ENCODE measurements at regions not wholly inside any gene's neighbourhood (a gene's known extent, or its start where the extent isn't known, plus 50 kb on each side); places are given as distances from the start of the nearest gene placed in this dataset.
"Not testable (repeated sequence)": the region's sequence is repeated elsewhere in the genome, so short reads cannot be mapped to it uniquely, and the experiment has no call there.

DNA sequence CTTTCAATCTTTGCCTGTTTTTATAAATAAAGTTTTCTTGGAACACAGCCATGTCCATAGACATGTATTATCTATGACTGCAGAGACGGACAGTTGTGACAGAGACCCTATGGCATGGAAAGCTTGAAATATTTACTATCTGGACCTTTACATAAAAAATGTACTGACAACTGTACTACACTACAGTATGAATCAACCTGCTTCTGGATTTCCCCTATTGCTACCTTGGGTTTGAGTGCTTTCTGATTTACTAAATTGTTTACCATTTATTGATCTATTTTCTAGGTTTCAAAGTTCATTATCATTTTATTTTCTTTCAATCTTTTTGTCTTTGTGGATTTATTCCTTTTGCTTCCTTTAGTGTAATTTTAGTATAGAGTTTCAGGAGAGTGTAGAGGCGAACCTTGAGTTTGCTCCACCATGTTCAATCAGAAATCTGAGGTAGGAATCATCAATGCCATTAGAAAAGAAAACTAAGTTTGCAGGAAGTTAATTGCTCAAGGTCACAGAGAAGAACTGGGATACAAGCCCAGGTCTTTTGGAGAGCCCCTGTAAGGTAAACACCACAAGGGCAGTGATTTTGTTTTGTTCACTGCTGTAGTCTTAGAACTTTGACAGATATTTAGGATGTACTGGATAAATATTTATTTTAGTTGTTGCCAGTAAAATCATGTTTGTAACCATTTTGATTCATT is 352.8 kb upstream of the SYNCRIP start:
- DNase-seq (ENCODE audit: extremely low read depth in 1 of 2, low read depth in 1 of 2) = no peak

DNA sequence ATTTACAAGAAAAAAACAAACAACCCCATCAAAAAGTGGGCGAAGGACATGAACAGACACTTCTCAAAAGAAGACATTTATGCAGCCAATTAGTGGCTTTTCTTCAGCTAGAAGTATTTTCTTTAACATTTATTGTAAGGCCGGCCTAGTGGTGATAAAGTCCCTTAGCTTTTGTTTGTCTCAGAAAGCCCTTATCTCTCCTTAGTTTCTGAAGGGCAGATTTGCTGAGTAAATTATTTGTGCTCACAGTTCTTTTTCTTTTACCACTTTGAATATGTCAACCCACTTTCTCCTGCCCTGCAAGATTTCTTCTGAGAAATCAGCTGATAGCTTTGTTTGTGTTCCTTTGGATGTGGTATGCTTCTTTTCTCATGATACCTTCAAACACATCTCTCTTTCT is 344.0 kb upstream of the SYNCRIP start:
- no peak for DNase-seq (ENCODE audit: extremely low read depth in 1 of 2, low read depth in 1 of 2)

DNA sequence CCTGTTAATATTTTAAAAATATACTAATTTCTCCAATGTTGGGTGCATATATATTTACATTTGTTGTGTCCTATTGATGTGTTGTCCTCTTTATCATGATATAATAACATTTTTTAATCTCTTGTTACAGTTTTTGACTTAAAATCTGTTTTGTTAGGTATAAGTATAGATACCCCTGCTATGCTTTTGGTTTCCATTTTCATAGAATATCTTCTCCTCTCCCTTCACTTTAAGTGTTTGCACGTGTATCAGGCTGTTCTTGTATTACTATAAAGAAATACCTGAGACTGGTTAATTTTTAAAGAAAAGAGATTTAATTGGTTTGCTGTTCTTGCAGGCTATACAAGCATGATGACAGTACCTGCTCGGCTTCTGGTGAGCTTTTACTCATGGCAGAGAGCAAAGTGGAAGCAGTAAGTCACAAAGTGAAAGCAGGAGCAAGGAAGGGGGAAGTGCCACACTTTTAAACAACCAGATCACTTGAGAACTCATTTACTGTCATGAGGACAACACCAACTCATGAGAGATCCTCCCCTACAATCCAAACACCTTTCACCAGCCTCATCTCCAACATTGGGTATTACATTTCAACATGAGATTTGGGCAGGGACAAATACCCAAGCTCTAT is 340.5 kb upstream of the SYNCRIP start:
- no peak for DNase-seq (ENCODE audit: extremely low read depth in 1 of 2, low read depth in 1 of 2)

- no peak for DNase-seq (ENCODE audit: extremely low read depth in 1 of 2, low read depth in 1 of 2)
These were observed 335.0 kb upstream of the SYNCRIP start for GRCh38 chr6:85977661-85978060.

- no peak for DNase-seq (ENCODE audit: extremely low read depth in 1 of 2, low read depth in 1 of 2)
These were observed 333.3 kb upstream of the SYNCRIP start for GRCh38 chr6:85975957-85976356.

DNA sequence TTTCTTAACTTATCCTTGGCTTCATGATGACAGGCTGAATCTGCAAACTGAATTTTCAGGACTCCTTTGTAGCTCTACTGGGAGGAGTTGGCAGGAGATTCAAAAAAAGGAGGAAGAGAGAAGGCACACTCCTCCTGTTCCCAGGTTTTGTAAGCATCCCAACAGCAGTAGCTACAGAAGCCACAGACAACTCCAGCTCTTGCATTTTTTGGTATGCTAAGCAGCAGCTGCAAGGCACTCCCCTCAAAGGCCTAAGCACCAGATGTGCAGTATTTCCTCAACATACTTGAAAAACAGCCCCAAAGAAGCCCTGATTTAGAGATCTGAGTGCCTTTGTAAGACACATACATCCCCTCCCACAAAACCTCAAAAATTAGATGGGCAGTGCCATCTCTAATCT is 328.6 kb upstream of the SYNCRIP start:
- no peak for DNase-seq (ENCODE audit: extremely low read depth in 1 of 2, low read depth in 1 of 2)

GRCh38 chr6:85966828-85967227 is 324.1 kb upstream of the SYNCRIP start:
- DNase-seq (ENCODE audit: extremely low read depth in 1 of 2, low read depth in 1 of 2) = no peak

- no peak for DNase-seq (ENCODE audit: extremely low read depth in 1 of 2, low read depth in 1 of 2)
These were observed 319.1 kb upstream of the SYNCRIP start for GRCh38 chr6:85961746-85962145.

GRCh38 chr6:85961125-85961524 is 318.4 kb upstream of the SYNCRIP start:
- no peak for DNase-seq (ENCODE audit: extremely low read depth in 1 of 2, low read depth in 1 of 2)

GRCh38 chr6:85948481-85948880 is 305.8 kb upstream of the SYNCRIP start:
- no peak for DNase-seq (ENCODE audit: extremely low read depth in 1 of 2, low read depth in 1 of 2)

DNA sequence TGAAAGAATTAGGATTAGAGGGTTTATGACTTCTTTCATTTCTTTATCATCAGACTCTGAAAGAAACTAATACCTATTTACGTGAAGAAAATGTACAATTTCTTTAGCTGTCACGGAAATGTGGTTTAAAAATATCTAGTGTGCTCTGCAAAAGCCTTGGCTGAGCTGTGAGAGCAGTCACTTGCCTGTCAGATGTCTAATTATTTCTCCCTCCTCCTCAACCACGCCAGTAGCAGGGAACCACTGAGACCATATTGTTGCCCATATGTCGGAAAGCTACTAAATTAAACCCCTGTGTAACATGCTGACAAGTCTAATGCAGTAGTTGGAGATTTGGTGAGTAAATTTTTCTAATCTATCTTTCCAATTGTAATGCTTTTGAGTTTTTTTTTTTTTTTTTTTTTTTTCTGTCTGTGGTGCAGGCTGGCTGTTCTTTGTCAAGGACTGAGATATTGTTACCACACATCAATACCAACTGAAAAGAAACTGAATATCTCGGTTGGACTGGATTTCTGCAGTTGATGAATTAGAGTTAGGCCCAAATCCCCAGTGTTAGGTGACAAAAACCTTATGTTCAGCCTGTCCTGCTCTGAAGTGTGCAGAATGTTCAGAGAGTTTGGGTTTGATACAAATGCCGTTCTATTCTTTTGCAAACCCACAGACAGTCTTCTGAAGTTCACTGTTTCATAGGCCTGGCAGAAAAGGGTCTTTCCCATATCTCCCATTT is 302.9 kb upstream of the SYNCRIP start:
- DNase-seq (ENCODE audit: extremely low read depth in 1 of 2, low read depth in 1 of 2) = no peak

DNA sequence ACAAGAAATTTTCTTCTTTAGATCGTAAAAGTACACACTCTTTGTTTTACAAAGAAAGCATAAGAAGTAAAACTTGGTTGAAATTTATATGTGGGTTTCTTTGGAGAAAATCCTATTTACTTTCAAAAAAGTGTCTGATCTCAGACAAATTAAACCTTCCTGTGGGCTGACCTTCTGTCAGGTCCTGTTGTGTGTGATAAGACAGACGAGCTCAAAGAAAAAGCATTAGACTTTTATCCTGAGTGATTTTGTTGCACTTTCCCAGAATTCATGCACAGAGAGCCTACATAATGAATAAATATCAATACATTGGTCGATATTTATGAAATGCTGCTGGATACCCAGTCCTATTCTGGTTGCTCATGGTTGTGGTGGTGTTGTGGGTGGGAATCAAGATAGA is 302.1 kb upstream of the SYNCRIP start:
- DNase-seq (ENCODE audit: extremely low read depth in 1 of 2, low read depth in 1 of 2) = no peak

GRCh38 chr6:85942844-85943243 is 300.2 kb upstream of the SYNCRIP start:
- DNase-seq (ENCODE audit: extremely low read depth in 1 of 2, low read depth in 1 of 2) = no peak

- DNase-seq (ENCODE audit: extremely low read depth in 1 of 2, low read depth in 1 of 2) = no peak
These were observed 294.2 kb upstream of the SYNCRIP start for GRCh38 chr6:85936916-85937315.

- DNase-seq (ENCODE audit: extremely low read depth in 1 of 2, low read depth in 1 of 2) = no peak
These were observed 280.3 kb upstream of the SYNCRIP start for GRCh38 chr6:85923013-85923430.

DNA sequence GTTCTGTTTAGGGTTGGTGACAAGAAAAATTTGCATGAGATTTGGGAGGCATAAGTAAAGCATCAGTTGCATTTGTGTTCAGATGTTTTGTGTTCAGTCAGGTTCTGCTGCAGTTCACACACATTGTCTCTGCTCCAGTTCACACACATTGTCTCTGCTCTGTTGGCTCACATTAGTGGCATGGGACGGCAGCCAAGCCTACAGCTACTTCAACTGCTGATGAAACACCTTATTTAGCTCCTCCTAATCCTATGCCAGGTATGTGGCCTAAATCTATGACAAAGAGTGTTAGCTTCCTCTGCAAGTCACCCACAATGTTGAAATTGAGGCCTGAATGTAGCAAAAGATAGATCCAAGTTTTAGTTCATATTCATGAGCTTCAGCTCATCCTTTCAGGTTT is 278.1 kb upstream of the SYNCRIP start:
- DNase-seq (ENCODE audit: extremely low read depth in 1 of 2, low read depth in 1 of 2) = no peak

DNA sequence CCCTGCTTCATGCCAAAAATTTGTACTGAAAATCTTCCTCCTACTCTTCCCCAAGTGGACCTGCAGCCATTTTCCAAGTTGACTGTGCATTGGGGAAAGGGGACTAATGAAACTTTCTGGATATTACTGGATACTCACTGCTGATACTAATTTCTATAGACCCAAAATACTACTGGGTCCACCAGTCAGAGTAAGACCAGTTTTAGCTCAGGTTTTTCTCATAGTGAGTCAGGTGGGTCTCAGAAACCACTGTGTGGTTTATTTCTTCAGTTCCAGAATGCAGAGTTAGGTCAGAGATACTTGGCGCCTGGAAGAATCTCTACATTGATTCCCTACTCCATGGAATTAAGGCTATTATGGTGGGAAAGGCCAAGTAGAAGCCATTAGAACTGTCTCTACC is 274.8 kb upstream of the SYNCRIP start:
- no peak for DNase-seq (ENCODE audit: extremely low read depth in 1 of 2, low read depth in 1 of 2)

DNA sequence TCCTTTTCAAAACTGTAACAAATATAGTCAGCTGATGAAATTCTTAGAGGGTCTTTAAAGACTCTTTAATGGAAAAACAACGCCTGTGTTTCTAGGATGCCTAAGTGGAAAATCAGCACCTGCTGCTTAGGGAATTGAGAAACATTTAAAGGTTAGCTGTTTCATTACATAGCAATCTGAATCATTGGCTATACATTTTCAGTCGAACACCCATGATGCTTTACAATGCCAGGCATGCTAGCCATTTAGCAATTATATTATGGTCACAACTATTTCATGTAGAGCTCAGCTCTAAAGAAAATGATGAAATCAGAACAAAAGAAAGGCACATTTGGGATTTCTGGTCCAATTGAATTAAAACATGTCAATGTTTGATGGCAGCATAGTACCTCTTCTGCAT is 270.3 kb upstream of the SYNCRIP start:
- no peak for DNase-seq (ENCODE audit: extremely low read depth in 1 of 2, low read depth in 1 of 2)

- no peak for DNase-seq (ENCODE audit: extremely low read depth in 1 of 2, low read depth in 1 of 2)
These were observed 269.9 kb upstream of the SYNCRIP start for GRCh38 chr6:85912582-85912981.

DNA sequence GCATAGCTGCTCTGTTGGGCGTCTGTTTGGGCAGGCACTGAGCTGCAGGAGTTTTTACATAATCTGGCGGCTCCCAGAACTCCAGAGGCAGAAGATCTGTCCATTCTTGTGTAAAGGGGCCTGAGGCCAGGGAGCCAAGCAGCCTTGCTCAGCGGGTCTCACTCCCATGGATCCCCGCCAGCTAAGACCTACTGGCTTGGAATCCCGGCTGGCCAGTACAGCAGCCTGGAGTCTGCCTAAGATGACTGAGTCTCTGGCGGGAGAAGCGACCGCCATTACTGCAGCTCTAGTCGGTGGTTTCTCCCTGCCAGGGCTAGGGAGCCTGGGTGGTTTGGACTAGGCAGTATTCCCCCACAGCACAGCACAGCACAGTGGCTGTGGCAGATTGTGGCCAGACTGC is 268.4 kb upstream of the SYNCRIP start:
- no peak for DNase-seq (ENCODE audit: extremely low read depth in 1 of 2, low read depth in 1 of 2)

DNA sequence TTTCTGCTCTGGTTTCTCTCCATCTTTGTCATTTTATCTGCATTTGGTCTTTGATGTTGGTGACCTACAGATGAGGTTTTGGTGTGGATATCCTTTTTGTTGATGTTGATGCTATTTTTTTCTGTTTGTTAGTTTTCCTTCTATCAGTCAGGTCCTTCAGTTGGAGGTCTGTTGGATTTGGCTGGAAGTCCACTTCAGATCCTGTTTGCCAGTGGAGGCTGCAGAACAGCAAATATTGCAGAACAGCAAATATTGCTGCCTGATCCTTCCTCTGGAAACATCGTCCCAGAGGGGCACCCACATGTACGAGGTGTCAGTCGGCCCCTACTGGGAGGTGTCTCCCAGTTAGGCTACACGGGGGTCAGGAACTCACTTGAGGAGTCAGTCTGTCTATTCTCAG is 265.4 kb upstream of the SYNCRIP start:
- DNase-seq (ENCODE audit: extremely low read depth in 1 of 2, low read depth in 1 of 2) = not testable (repeated sequence)

DNA sequence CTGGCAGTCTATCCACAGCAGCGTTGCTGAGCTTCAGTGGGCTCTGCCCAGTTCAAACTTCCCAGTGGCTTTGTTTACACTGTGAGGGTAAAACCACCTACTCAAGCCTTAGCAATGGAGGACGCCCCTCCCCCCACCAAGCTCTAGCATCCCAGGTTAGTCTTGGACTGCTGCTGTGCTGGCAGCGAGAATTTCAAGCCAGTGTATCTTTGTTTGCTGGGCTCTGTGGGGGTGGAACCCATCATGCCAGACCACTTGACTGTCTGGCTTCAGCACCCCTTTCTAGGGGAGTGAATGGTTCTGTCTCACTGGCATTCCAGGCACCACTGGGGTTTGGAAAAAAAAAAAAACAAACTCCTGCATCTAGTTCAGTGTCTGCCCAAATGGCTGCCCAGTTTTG is 249.7 kb upstream of the SYNCRIP start:
- no peak for DNase-seq (ENCODE audit: extremely low read depth in 1 of 2, low read depth in 1 of 2)

All from stimulated activated CD8-positive, alpha-beta memory T cell treated with anti-CD3 and anti-CD28 coated beads, Interleukin-7, amount 100 ng/mL, for 48 hours (primary cell).